H1 (cell line): ENCODE measurements at regions not wholly inside any gene's neighbourhood (a gene's known extent, or its start where the extent isn't known, plus 50 kb on each side); places are given as distances from the start of the nearest gene placed in this dataset.

ENCODE experiments used
- CTCF ChIA-PET: fragments of 300-600 bp; sonication (Branson Sonifier 250); formaldehyde crosslinking; loops from one replicate; lab custom pipeline; 2021; ENCODE audit not compliant: partially characterized antibody; lab: Charles Lee
- POLR2A ChIA-PET: fragments of 300-600 bp; sonication (Branson Sonifier 250); formaldehyde crosslinking; loops from one replicate; lab custom pipeline; 2021; ENCODE audit warnings: inconsistent platforms; ENCODE audit not compliant: partially characterized antibody; lab: Charles Lee
- DNase-seq, 2 experiments: peaks; one replicate each; pipeline versions ENCODE4 v3.0.0 to v3.0.0-alpha.2; 2010 to 2022; ENCODE audit warnings: low spot score in 2 of 2, low read depth in 1 of 2, mixed read lengths in 1 of 2
- FAIRE-seq: peaks from 2 replicates; lab custom pipeline; 2011; peaks lifted over from hg19 to GRCh38; lab: Jason Lieb, UNC
- H2AFZ ChIP-seq: 2 replicates; pipeline ENCODE4 v1.8.1; 2012; ENCODE audit warnings: low read length, inconsistent platforms
- H2AK5ac ChIP-seq: 2 replicates; pipeline ENCODE4 v1.6.1; 2013; ENCODE audit warnings: low read depth, low read length
- H2BK120ac ChIP-seq: replicated peaks from 2 replicates; pipeline ENCODE3; 2013; ENCODE audit warnings: low read depth, low read length, inconsistent platforms
- H2BK12ac ChIP-seq: 2 replicates; pipeline ENCODE4 v1.6.1; 2013; ENCODE audit warnings: low read depth, low read length
- H2BK15ac ChIP-seq: 2 replicates; pipeline ENCODE4 v1.6.1; 2013; ENCODE audit warnings: low read length
- H2BK20ac ChIP-seq: 2 replicates; pipeline ENCODE4 v1.6.1; 2013; ENCODE audit warnings: low read length
- H2BK5ac ChIP-seq: 2 replicates; pipeline ENCODE4 v1.6.1; 2013; ENCODE audit warnings: low read depth, low read length
- H3K14ac ChIP-seq: 2 replicates; pipeline ENCODE4 v1.6.1; 2013; ENCODE audit warnings: inconsistent platforms; ENCODE audit not compliant: insufficient read length
- H3K18ac ChIP-seq: 2 replicates; pipeline ENCODE4 v1.6.1; 2013; ENCODE audit warnings: low read length; ENCODE audit errors: extremely low read depth
- H3K23ac ChIP-seq: 2 replicates; pipeline ENCODE4 v1.6.1; 2013; ENCODE audit warnings: inconsistent platforms; ENCODE audit not compliant: insufficient read length
- H3K23me2 ChIP-seq: 2 replicates; pipeline ENCODE4 v1.6.1; 2013; ENCODE audit warnings: low read depth, low read length
- H3K27ac ChIP-seq: 2 replicates; pipeline ENCODE4 v1.6.1; 2011; ENCODE audit warnings: low read depth, low read length, inconsistent platforms
- H3K27me3 ChIP-seq, 4 experiments: replicated peaks in 1 of 4; 1 replicate in 1 of 4; 2 replicates in 3 of 4; pipeline versions ENCODE4 v1.6.1 to v1.8.1; 2011 to 2013; ENCODE audit warnings: low read length in 3 of 4, mild to moderate bottlenecking in 3 of 4, inconsistent platforms in 2 of 4, mixed read lengths in 2 of 4, moderate library complexity in 1 of 4; ENCODE audit not compliant: control insufficient read depth in 3 of 4, insufficient read depth in 3 of 4; ENCODE audit errors: extremely low read depth in 1 of 4
- H3K36me3 ChIP-seq, 4 experiments: 2 replicates each; pipeline versions ENCODE4 v1.6.1 to v1.8.1; 2011 to 2013; ENCODE audit warnings: mild to moderate bottlenecking in 4 of 4, low read length in 3 of 4, moderate library complexity in 2 of 4, control low read depth in 1 of 4, inconsistent platforms in 1 of 4; ENCODE audit not compliant: insufficient read depth in 4 of 4, control insufficient read depth in 2 of 4
- H3K4ac ChIP-seq: replicated peaks from 2 replicates; pipeline ENCODE3; 2013; ENCODE audit warnings: low read length, low read depth, mixed read lengths, inconsistent platforms; ENCODE audit not compliant: insufficient read length
- H3K4me1 ChIP-seq, 4 experiments: replicated peaks in 1 of 4; 1 replicate in 1 of 4; 2 replicates in 3 of 4; pipeline versions ENCODE4 v1.6.1 to v1.8.1; 2011 to 2013; ENCODE audit warnings: low read length in 3 of 4, inconsistent platforms in 2 of 4, mixed read lengths in 1 of 4; ENCODE audit not compliant: insufficient read depth in 4 of 4, control insufficient read depth in 3 of 4
- H3K4me2 ChIP-seq, 2 experiments: 2 replicates each; pipeline versions ENCODE4 v1.6.1 to v1.8.1; 2011 to 2013; ENCODE audit warnings: low read depth in 2 of 2, low read length in 2 of 2, control low read depth in 1 of 2, inconsistent platforms in 1 of 2, mild to moderate bottlenecking in 1 of 2; ENCODE audit not compliant: insufficient read depth in 1 of 2
- H3K4me3 ChIP-seq, 4 experiments: fragments of 200-600, 300-600 bp in 1 of 4; sonication (generic), shearing (Covaris generic), sonication (Bioruptor Twin) in 1 of 4; 2 replicates each; pipeline versions ENCODE4 v1.5.1 to v1.8.1; 2011 to 2016; ENCODE audit warnings: low read length in 4 of 4, low read depth in 3 of 4, control low read depth in 2 of 4, inconsistent platforms in 2 of 4, mild to moderate bottlenecking in 2 of 4, mixed read lengths in 1 of 4, moderate library complexity in 1 of 4; ENCODE audit not compliant: insufficient read depth in 2 of 4; ENCODE audit errors: extremely low read depth in 1 of 4
- H3K56ac ChIP-seq: replicated peaks from 2 replicates; pipeline ENCODE3; 2013; ENCODE audit warnings: low read depth, mild to moderate bottlenecking, mixed read lengths, low read length, inconsistent platforms; ENCODE audit not compliant: insufficient read length
- H3K79me1 ChIP-seq: 2 replicates; pipeline ENCODE4 v1.6.1; 2013; ENCODE audit warnings: low read depth, low read length, control low read depth
- H3K79me2 ChIP-seq, 2 experiments: 2 replicates each; pipeline versions ENCODE4 v1.6.1 to v1.8.1; 2012 to 2013; ENCODE audit warnings: low read length in 2 of 2, mild to moderate bottlenecking in 2 of 2, inconsistent platforms in 1 of 2; ENCODE audit not compliant: insufficient read depth in 2 of 2, control insufficient read depth in 1 of 2
- H3K9ac ChIP-seq, 4 experiments: replicated peaks in 1 of 4; 1 replicate in 1 of 4; 2 replicates in 3 of 4; pipeline versions ENCODE4 v1.6.1 to v1.8.1; 2011 to 2013; ENCODE audit warnings: low read depth in 3 of 4, low read length in 3 of 4, control low read depth in 2 of 4, mild to moderate bottlenecking in 2 of 4, moderate library complexity in 2 of 4, inconsistent platforms in 1 of 4; ENCODE audit errors: extremely low read depth in 1 of 4
- H3K9me3 ChIP-seq, 2 experiments: 2 replicates each; pipeline versions ENCODE4 v1.6.1 to v1.8.1; 2012 to 2013; ENCODE audit warnings: mild to moderate bottlenecking in 2 of 2, moderate library complexity in 2 of 2, control low read depth in 1 of 2, inconsistent platforms in 1 of 2, low read depth in 1 of 2, low read length in 1 of 2, mixed read lengths in 1 of 2; ENCODE audit not compliant: insufficient read depth in 2 of 2
- H4K20me1 ChIP-seq, 2 experiments: replicated peaks in 1 of 2; 2 replicates each; pipeline versions ENCODE3 to v1.8.1; 2011 to 2013; ENCODE audit warnings: inconsistent platforms in 2 of 2, low read length in 2 of 2, mild to moderate bottlenecking in 1 of 2; ENCODE audit not compliant: insufficient read depth in 2 of 2, control insufficient read depth in 1 of 2
- H4K5ac ChIP-seq: 2 replicates; pipeline ENCODE4 v1.6.1; 2013; ENCODE audit warnings: low read length, low read depth, mixed read lengths, inconsistent platforms; ENCODE audit not compliant: insufficient read length
- H4K8ac ChIP-seq: 2 replicates; pipeline ENCODE4 v1.8.0; 2013; ENCODE audit warnings: mild to moderate bottlenecking, moderate library complexity, low read length, inconsistent platforms; ENCODE audit not compliant: insufficient read depth; ENCODE audit errors: extremely low read depth
- H4K91ac ChIP-seq: replicated peaks from 2 replicates; pipeline ENCODE3; 2013; ENCODE audit warnings: low read length, mixed read lengths, inconsistent platforms; ENCODE audit not compliant: insufficient read length
- CBX5 ChIP-seq: fragments of 300-800, 300-1000 bp; sonication (generic); IDR thresholded peaks from 2 replicates; pipeline ENCODE4 v1.7.1; 2016; ENCODE audit warnings: antibody characterized with exemption, low read length, low read depth
- CBX8 ChIP-seq: fragments of 300-800, 300-1000 bp; sonication (generic); IDR thresholded peaks from 2 replicates; pipeline ENCODE4 v1.7.1; 2016; ENCODE audit warnings: low read depth, low read length, borderline replicate concordance
- CEBPB ChIP-seq: IDR thresholded peaks from 2 replicates; pipeline ENCODE4 v1.6.1; 2012; ENCODE audit warnings: low read depth, low read length
- CHD1 ChIP-seq: IDR thresholded peaks from 2 replicates; pipeline ENCODE4 v1.6.1; 2012; ENCODE audit warnings: low read depth, low read length, improper control_type of control experiment
- CTBP2 ChIP-seq: IDR thresholded peaks from 2 replicates; pipeline ENCODE4 v1.7.0; 2011; ENCODE audit warnings: borderline replicate concordance, mild to moderate bottlenecking, moderate library complexity, mixed read lengths, low read length; ENCODE audit not compliant: insufficient read depth, insufficient read length
- FOSL1 ChIP-seq: IDR thresholded peaks from 2 replicates; pipeline ENCODE4 v1.6.1; 2011; ENCODE audit warnings: mild to moderate bottlenecking, low read depth, low read length, moderate library complexity; ENCODE audit not compliant: insufficient read depth
- JUN ChIP-seq: IDR thresholded peaks from 2 replicates; pipeline ENCODE4 v1.6.1; 2011; ENCODE audit warnings: low read depth, mild to moderate bottlenecking, improper control_type of control experiment, low read length
- KDM1A ChIP-seq: fragments of 200-600, 300-600 bp; sonication (generic); IDR thresholded peaks from 2 replicates; pipeline ENCODE4 v1.7.1; 2016; ENCODE audit warnings: mild to moderate bottlenecking, low read length, borderline replicate concordance
- POLR2A ChIP-seq, 2 experiments: IDR thresholded peaks; 1 replicate in 1 of 2; 2 replicates in 1 of 2; pipeline ENCODE4 v1.6.1; 2011; ENCODE audit warnings: low read depth in 2 of 2, low read length in 2 of 2, mild to moderate bottlenecking in 2 of 2; ENCODE audit errors: control extremely low read depth in 1 of 2
- RFX5 ChIP-seq: IDR thresholded peaks from 2 replicates; pipeline ENCODE4 v1.6.1; 2011; ENCODE audit warnings: low read depth, low read length, improper control_type of control experiment, borderline replicate concordance
- SIX5 ChIP-seq: IDR thresholded peaks from 2 replicates; pipeline ENCODE4 v1.6.1; 2011; ENCODE audit warnings: mild to moderate bottlenecking, low read depth, low read length
- SP4 ChIP-seq: IDR thresholded peaks from 2 replicates; pipeline ENCODE4 v1.6.1; 2012; ENCODE audit warnings: low read length, inconsistent platforms
- TAF1 ChIP-seq: IDR thresholded peaks from 2 replicates; pipeline ENCODE4 v1.6.1; 2011; ENCODE audit warnings: mild to moderate bottlenecking, low read depth, low read length
- TEAD4 ChIP-seq: IDR thresholded peaks from 2 replicates; pipeline ENCODE4 v1.6.1; 2012; ENCODE audit warnings: low read depth, low read length, inconsistent platforms, mixed read lengths
- WGBS, 2 experiments: shearing (Covaris generic) in 1 of 2; methylation state at CpG; one replicate each; pipeline versions ENCODE4 v1.1.6 to v1.1.7; 2013 to 2015; ENCODE audit warnings: low lambda C conversion rate in 2 of 2, mixed read lengths in 2 of 2, inconsistent platforms in 1 of 2, low coverage in 1 of 2, missing lambda C conversion rate in 1 of 2; ENCODE audit not compliant: insufficient replicate concordance in 2 of 2, insufficient coverage in 1 of 2, insufficient read length in 1 of 2; ENCODE audit errors: extremely low coverage in 1 of 2, missing lambda C conversion rate in 1 of 2; 5-methylcytosine and 5-hydroxymethylcytosine counted together
- TF ChIP-seq, protein P1 (sequence below): IDR thresholded peaks from 2 replicates; pipeline ENCODE4 v1.6.1; 2012; ENCODE audit warnings: inconsistent platforms

DNA sequence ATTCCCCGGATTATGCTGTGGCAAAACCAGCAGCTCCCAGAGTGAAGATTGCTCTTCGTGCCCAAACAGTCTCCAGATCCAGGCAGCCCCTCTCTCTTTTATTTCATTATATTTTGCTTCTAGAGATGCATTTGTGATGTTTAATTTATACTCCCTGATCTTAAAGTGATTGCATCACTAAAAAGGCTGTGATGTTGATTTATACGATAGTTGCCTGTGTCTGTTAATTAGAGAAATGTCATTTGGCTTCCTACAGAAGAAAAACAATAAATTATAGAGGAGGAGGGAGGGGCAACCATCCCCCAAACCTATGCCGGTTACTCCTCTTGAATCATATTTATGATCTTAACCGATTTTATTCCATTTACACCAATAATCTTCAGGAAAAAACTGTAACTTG, 615.3 kb downstream of the TOX3 start:
- Histone ChIP-seq H3K4me2 (no peak overlapping the region), H2BK5ac (no peak overlapping the region), H3K79me1 (no peaks in the 10 kb centered on the region), H3K56ac (no peak overlapping the region), H3K79me2 (no peaks in the 10 kb centered on the region), H3K9me3 (no peaks in the 10 kb centered on the region), H3K36me3 (no peaks in the 10 kb centered on the region), H4K5ac (no peak overlapping the region), H2AK5ac (no peak overlapping the region), H4K20me1 (no peaks in the 10 kb centered on the region), H2BK120ac (no peak overlapping the region), H3K4me1 (no peaks in the 10 kb centered on the region), H3K4me3 (no peak overlapping the region), H3K23ac (no peak overlapping the region), H4K8ac (no peak overlapping the region), H3K27ac (no peak overlapping the region), H3K14ac (no peak overlapping the region), H3K18ac (no peak overlapping the region), H3K4ac (no peak overlapping the region), H2AFZ (no peak overlapping the region), H3K9ac (no peak overlapping the region), H2BK15ac (no peak overlapping the region), H2BK12ac (no peak overlapping the region), H2BK20ac (no peak overlapping the region), H3K27me3 (no peaks in the 10 kb centered on the region), H4K91ac (no peak overlapping the region), H3K23me2 (no peaks in the 10 kb centered on the region)
- ChIA-PET POLR2A (no interaction called here), CTCF (interaction anchor here (0.7 to 1.8 kb wide), 4 partner anchors 10 to 37 kb away, joined by 3 to 7 read pairs (median 4); no protein-coding TSS in a partner anchor)
- no peak for FAIRE-seq
- 73% methylated on average over 5 of the region's 5 CpGs; no CpG with 5 or more reads in 1 of the 2 experiments for WGBS, 2 experiments
- DNase-seq: no peak
- no peak for TF ChIP-seq CEBPB
- TF ChIP-seq CBX8: no peak
- no peak for TF ChIP-seq TAF1
- no peak for TF ChIP-seq CHD1
- no peak for TF ChIP-seq RFX5
- TF ChIP-seq SIX5: no peak
- no peak for TF ChIP-seq CBX5
- no peak for TF ChIP-seq FOSL1
- TF ChIP-seq SP4: no peak
- no peak for TF ChIP-seq TEAD4
- no peak for TF ChIP-seq CTBP2
- no peak for TF ChIP-seq JUN
- TF ChIP-seq, protein P1, sequence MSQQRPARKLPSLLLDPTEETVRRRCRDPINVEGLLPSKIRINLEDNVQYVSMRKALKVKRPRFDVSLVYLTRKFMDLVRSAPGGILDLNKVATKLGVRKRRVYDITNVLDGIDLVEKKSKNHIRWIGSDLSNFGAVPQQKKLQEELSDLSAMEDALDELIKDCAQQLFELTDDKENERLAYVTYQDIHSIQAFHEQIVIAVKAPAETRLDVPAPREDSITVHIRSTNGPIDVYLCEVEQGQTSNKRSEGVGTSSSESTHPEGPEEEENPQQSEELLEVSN: no peak
- TF ChIP-seq KDM1A: no peak
- no peak for TF ChIP-seq POLR2A (IDR thresholded peaks at IDR 0.05; ENCODE audit: control extremely low read depth in 1 of 2, low read depth in 2 of 2, low read length in 2 of 2)
